NB4 (cell line): ENCODE measurements at regions not wholly inside any gene's neighbourhood (a gene's known extent, or its start where the extent isn't known, plus 50 kb on each side); places are given as distances from the start of the nearest gene placed in this dataset.

ENCODE experiments used
- DNase-seq: peaks from one replicate; pipeline ENCODE4 v3.0.0; 2010; ENCODE audit warnings: low read depth
- H3K4me3 ChIP-seq: one replicate; pipeline ENCODE4 v1.5.1; 2011; ENCODE audit warnings: mild to moderate bottlenecking, low read depth, low read length, moderate library complexity
- MYC ChIP-seq: IDR thresholded peaks from 2 replicates; pipeline ENCODE4 v1.6.1; 2011; ENCODE audit warnings: low read depth, low read length
- POLR2A ChIP-seq: IDR thresholded peaks from 2 replicates; pipeline ENCODE4 v1.6.1; 2011; ENCODE audit warnings: mild to moderate bottlenecking; ENCODE audit not compliant: insufficient read length; ENCODE audit errors: extremely low read depth
- TF ChIP-seq, protein P1 (sequence below): IDR thresholded peaks from 2 replicates; pipeline ENCODE4 v1.6.1; 2011; ENCODE audit warnings: low read depth, low read length
- TF ChIP-seq, protein P2 (sequence below): IDR thresholded peaks from one replicate; pipeline ENCODE4 v1.5.1; 2012; ENCODE audit warnings: low read depth, low read length

DNA sequence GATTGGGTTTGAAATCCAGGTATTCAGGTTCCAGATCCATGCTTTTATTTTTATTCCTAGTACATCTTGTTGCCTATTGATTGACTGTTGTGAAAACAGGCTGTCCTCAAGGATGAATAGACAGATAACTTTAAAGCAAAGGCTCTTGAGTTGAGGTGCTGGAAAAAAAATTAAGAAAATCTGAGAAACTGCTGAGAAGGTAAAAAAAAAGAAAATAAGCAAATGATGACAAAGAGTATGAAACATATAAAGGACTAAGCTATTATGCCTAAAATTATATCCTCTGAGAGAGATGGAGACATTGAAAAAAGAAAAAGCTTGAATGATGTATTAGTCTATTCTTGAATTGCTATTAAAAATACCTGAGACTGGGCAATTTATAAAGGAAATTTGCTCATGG lies 392.3 kb upstream of the RGS17 start:
- TF ChIP-seq, protein P1, sequence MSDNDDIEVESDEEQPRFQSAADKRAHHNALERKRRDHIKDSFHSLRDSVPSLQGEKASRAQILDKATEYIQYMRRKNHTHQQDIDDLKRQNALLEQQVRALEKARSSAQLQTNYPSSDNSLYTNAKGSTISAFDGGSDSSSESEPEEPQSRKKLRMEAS = no peak
- TF ChIP-seq POLR2A (no peak), MYC (no peak)
- TF ChIP-seq, protein P2, sequence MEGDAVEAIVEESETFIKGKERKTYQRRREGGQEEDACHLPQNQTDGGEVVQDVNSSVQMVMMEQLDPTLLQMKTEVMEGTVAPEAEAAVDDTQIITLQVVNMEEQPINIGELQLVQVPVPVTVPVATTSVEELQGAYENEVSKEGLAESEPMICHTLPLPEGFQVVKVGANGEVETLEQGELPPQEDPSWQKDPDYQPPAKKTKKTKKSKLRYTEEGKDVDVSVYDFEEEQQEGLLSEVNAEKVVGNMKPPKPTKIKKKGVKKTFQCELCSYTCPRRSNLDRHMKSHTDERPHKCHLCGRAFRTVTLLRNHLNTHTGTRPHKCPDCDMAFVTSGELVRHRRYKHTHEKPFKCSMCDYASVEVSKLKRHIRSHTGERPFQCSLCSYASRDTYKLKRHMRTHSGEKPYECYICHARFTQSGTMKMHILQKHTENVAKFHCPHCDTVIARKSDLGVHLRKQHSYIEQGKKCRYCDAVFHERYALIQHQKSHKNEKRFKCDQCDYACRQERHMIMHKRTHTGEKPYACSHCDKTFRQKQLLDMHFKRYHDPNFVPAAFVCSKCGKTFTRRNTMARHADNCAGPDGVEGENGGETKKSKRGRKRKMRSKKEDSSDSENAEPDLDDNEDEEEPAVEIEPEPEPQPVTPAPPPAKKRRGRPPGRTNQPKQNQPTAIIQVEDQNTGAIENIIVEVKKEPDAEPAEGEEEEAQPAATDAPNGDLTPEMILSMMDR = no peak
- no peak overlapping the region for H3K4me3 ChIP-seq
- no peak for DNase-seq

DNA sequence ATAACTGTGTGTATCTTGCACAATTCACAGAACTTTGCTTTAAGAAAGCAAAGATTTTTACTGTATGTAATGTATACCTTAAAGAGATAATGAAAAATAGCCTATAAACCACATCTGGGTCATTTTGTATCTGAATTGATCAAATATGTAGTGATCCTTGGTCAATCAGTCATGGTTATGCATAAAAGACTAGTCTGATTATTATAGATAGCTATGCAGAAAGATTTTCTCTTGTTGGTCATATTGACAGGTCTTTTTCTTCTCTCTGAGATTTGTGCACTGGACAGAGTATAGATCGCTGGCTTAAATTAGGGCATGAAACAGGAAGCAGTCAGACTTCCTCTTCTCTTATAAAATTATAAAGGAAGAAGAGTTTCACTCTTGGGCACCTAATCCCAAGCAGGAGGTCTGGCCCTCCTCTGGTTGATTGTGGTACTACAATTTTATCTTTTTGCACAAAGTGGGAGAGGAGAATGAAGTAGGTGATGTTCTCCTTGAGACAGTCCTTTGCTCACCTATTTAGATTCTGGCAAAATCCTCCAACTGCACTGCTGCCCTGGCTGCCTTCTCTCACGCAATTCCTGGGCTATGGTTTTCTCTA lies 380.9 kb upstream of the RGS17 start:
- TF ChIP-seq, protein P1 = no peak
- TF ChIP-seq, protein P2 = peak; percentile 62
- TF ChIP-seq POLR2A (no peak), MYC (no peak)
- no peak overlapping the region for H3K4me3 ChIP-seq
- peak; percentile 54 for DNase-seq

DNA sequence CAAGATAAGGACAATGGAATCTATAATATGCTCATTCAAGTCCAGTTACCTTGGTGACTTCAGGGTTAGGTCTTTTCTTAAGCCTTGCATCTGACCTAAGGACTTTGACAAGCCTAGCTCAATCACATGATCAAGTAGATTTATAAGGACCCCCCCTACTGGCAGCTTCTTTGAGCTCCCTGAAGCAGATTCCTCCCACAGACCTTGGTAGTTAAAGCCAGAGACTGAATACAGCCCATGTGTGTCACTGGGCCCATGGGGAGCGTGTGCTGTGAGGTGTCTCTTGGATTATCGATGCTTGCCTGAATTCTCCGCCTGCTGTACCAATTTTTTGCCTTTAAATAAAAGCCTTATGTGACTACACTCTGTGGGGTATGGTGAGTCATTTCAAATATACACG lies 372.7 kb upstream of the RGS17 start:
- DNase-seq = peak; percentile 41
- TF ChIP-seq, protein P1 = no peak
- TF ChIP-seq, protein P2 = peak; percentile 28
- TF ChIP-seq POLR2A = no peak
- no peak overlapping the region for H3K4me3 ChIP-seq

DNA sequence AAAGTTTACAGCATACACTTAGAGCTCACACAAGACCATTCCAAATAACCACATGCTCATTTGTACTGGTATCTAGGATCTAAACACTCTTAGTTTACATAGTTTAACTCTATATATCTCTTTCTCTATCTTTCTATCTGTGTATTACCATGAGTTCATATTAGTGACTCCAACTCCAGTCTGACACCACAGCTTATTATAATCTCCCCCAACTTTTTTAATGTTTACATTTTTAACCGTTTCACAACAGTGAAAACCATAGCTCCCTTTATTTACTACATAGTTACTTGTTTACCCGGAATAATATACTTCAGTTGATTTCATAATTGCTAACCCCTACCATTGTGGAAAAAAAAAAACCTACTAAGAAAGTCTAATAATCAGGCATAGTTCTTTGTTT lies 362.4 kb upstream of the RGS17 start:
- DNase-seq = no peak
- no peak overlapping the region for H3K4me3 ChIP-seq
- TF ChIP-seq, protein P2 = no peak
- TF ChIP-seq POLR2A (no peak), MYC (no peak)
- TF ChIP-seq, protein P1 = no peak

DNA sequence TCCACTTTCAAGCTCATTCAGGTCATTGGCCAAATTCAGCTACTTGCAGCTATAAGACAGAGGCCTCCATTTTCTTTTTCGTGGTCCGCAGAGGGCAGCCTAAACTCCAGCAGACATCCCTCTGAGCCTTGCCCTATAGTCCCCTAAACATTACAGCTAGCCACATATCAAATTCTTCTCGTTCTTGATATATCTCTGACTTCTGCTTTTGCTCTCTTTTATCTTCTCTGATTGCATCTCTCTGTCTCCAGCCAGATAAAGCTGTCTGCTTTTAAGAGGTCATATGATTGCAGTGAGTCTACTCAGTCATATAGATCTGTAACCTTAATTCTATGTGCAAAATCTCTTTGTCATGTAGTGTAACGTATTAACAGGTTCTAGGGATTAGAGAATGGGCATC lies 358.4 kb upstream of the RGS17 start:
- no peak overlapping the region for H3K4me3 ChIP-seq
- TF ChIP-seq, protein P2 = no peak
- no peak for TF ChIP-seq POLR2A
- no peak for TF ChIP-seq MYC
- TF ChIP-seq, protein P1 = no peak
- no peak for DNase-seq
